GM19468 (cell line): ENCODE measurements at regions not wholly inside any gene's neighbourhood (a gene's known extent, or its start where the extent isn't known, plus 50 kb on each side); places are given as distances from the start of the nearest gene placed in this dataset.

Source experiments
- ATAC-seq: cut with Tn5 transposase; IDR thresholded peaks from one replicate; pipeline ENCODE4 v1.9.1; 2021; ENCODE audit warnings: mild to moderate bottlenecking, moderate library complexity, moderate number of reproducible peaks; ENCODE audit not compliant: unreplicated experiment; ENCODE audit errors: extremely low read depth

DNA sequence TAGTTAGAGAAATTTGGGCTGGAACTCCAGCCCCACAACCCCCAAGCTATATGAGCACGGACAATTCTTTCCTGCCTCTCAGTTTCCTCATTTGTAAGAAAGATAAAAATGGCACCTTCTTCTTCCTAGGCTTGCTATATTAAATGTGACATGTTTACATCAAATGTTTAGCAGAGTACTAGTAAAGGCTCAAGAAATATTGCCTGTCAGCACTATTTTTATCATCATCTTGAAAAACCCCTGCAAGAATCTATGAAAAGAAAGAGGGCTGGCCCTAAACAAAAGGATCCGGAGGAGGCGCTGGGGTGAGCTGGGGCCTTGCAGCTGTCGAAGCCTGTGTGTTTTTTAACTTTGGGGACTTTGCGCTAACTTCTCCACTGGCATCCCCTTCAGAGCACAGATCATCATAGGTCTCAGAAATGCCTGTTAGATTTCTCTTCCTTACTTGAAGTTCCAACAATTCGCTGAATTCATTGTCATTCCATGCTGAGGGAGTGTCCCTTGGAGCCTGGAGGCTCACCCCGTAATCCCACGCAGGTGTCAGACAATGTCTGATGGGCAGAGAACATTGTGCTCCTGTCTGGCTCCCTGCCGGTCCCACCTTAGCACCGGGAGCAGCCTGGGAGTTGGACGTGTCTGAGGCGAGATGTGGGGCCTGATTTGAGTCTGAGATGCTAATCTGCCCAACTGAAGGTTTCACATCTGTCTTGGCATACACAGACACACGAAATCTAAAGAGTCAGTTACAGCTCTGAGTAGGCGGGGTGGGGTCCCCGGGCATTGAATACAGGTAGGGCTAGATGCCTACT is 206.8 kb downstream of the NUAK1 start:
- ATAC-seq, result no peak

DNA sequence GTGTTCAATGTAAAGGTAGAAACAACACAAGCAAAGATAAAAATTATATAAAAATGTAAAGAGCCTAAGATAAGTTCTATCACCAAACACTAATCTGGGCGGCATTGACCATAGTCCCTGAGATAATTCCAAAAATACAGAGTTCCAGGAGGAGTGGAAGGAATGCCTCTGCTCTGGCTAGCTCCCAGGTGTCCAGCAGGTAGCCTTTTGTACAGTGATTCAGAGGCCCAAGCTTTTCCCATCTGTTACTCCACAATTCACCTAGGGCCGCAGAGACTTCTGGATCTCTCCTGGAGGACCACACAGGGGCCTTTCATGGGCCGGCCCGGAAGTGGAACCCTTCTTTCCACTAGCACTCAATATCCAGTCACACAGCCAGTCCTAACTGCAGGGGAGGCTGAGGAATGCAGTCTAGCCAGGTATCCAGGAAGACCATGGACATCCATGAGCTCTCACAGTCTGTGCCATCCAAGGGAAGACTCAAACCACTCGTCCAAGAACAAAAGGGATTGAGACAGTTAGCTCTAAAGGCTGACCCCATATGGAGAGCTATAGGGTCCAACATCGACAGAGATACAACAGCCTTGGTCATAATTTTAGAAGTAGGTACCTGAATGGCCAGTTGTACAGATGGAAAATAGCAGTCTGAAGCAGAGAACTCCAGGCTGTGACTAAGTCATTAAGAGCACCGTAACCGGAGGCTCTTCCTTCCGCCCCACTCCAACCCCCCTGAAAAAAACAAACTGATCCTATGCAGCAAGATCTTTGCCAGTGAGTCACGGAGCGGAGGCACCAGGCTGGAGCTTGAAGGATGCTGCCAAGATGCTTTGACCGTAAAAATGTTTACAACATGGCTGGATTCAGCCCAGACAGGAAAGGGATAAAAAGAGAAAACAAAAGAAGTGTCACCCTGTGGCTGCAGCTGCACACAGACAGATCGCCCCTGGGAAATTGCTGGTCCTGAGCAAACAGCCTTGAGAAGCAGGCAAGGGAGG is 204.8 kb downstream of the NUAK1 start:
- ATAC-seq, result no peak

DNA sequence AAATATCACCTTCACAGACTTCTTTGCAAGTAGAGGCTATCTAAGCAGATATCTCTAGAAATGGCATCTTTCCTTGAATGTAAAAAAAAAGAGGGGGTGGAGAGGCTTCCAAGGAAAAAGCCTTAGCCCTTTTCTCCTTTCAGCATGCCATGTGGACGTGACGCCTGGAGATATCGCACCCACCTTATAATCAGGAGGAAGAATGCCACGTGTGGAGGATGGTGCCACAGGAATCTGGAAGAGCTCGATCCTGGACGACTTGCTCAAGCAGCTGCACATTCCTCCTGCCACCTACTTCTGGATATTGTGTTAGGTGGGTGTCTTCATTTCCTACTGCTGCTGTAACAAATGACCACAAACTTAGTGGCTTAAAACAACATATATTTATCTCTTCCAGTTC is 203.6 kb downstream of the NUAK1 start:
- no peak for ATAC-seq

DNA sequence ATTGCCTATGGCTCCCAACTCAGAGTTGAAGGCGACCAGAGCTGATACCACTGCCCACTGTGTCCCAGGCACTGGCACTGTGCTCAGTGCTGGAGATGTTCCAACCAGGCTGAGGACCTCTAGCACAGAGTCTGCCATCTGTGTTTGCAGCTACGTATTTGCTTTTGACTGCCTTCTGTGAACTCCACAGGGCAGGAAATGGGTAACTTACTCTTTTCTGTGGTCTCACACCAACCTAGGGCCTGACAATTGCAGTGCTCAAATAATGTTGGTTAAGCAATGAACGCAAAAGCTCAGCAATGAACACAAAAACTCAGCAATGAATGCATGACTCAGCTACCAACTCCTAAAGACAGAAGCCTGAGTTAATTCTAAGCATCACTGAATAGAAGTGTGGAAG is 202.8 kb downstream of the NUAK1 start:
- no peak for ATAC-seq

DNA sequence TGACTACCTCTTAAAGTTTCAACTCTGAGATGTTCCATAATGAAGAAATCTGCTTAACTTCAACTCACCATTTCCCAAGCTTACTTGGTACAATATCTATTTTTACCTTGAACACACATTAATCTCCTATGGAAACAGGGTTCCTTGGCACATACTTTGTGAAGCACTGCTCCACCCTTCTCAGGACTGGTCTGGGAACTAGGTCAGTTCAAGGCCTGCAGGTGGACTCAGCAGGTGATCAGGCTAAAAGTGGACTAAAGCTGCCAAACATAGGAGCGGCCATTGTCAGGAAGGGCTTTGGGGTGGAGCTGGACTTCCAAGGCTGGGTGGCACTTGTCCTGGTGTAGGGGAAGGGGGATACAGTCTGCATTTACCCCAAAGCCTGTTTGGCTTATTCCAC is 202.3 kb downstream of the NUAK1 start:
- ATAC-seq, result no peak

DNA sequence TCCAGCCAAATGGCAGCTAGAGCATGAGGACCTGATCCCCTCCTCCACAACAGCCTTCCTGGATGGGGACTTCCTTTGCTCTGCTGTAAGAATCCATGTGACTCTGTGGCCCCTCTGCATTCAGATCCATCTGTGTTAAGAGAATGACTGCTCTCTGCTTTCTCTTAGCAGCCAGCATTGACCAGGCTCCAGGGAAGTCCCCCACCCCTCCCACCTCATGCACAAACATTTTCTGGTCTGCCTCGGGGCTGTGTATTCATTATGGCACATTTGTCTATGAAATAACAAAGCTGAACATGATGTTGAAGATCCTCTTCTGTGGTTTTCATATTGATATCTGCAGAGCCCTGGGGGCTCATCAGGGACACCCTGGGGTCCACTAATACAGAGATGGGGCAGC is 201.7 kb downstream of the NUAK1 start:
- ATAC-seq, result no peak

DNA sequence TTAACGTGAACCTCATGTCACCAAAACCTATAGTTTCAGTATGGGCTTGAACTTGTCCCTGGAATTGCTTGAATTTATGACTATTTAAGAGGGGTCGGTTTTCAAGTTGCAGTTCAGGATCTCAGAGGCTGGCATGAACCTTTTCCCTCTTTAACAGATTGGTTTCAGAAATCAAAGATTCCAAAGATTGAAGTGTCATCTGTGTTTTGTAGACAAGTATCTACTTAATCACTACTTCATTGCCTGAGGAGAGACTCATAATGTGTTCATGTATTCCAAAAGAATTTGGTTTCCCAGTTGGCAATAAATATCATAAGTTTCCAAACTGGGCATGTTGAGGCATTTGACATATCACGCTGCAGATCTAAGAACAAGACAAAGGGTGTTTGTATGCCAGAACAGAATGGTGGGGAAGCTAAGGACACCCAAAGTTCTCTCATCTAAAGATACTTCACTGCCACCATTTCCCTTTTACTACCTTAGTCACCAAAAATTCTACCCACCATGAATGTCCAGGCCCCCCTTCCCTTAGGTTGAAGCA is 199.5 kb downstream of the NUAK1 start:
- no peak for ATAC-seq

DNA sequence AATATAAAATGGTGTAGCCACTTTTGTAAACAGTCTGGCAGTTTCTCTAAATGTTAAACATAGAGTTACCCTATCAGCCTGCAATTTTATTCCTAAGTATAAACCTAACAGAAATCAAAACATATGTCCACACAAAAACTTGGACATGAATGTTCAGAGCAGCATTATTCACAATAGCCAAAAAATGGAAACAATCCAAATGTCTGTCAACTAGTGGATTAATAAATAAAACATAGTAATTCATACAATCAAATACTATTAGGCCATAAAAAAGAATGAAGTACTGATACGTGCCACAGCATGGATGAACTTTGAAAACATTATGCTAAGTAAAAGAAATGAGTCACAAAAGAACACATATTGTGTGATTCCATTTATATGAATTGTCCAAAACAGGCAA is 196.5 kb downstream of the NUAK1 start:
- no peak for ATAC-seq

DNA sequence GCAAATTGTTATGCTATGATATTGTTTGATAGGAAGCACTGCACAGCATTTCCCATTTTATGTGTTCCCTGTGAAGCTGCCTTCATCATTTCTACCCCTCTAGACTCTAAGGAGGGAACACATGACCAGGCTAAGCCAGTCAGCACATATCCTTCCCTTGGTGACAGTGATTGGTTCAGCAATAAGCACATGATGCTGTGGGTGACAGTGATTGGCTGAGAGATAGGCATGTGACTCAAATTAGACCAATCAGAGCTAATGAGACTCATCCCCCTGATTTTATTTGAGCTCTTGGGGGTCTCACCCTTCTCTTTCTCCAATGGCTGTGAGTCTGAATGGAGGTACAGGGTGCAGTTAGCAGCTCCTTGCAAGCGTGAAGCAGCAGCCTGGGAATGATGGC is 195.2 kb downstream of the NUAK1 start:
- no peak for ATAC-seq

DNA sequence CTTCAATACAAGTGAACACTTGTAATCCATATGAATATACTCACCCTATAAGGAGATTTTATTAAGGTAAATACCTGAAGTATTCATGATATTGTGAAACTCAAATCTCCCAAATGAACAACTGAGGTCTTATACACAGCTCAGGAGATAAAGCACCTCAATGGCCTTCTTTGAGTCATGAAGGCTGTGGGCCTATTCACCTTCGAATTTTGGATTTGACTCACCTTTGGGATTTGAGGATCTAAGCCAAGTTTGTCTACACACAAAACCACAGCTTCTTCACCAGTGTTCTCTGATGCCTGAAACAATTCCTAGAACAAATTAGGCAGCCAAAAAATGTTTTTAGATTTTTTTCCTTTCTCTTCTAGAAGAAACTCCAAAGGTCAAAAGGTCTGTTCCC is 194.1 kb downstream of the NUAK1 start:
- ATAC-seq, result no peak

DNA sequence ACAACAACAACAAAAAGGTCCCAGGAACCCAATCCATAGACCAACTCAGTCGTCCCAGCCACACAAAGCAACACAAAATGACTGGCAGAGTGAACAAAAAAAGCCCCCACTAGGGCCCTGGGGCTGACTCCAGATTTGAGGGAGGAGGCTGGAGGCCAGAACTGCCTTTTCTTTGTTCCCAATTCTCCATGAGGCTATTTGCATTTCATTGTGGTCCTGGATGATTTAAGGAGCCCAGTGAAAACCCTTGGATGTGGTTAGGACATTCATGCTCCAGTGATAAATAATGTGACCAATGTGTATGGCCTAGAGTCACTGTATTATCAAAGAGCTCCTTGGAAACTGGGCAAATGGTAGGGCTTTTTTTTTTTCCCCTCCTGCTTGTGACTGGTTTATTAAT is 192.9 kb downstream of the NUAK1 start:
- no peak for ATAC-seq

DNA sequence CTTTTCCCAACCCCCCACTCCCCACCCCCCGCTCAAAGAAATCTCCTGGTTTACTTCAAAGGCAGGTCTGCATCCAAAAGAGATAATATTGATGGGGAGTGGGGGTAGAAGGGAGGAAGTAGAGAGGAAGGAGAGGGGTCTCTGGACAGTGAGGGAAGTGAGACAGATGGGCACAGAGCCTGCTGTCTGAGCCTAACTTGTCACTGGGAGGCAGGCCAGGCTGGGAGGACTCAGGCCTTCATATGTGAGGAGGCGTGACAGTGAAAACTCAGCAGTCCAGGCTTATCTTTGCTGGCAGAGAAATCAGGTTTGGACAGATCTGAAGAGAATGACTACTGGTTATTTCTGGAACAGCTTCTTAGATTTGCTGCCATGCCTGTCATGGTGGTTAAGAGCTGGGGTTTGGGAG is 192.3 kb downstream of the NUAK1 start:
- ATAC-seq, result no peak

DNA sequence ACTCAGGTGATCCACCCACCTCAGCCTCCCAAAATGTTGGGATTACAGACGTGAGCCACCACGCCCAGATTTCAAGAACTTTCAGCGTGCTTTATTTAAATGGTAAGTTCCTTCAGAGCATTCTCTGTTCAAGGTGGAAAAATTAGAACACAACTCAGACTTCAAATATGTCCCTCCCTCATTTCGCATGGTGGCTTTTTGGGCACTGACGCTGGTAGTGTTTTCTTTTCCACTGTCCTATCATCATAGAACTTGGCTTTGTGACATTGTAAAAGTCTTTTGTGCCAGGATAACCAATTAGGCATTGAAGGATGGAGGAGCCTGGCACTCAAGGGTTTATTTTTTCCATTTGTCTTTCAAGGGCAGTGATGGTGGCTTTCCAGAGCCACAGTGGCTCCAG is 190.8 kb downstream of the NUAK1 start:
- ATAC-seq, result no peak

DNA sequence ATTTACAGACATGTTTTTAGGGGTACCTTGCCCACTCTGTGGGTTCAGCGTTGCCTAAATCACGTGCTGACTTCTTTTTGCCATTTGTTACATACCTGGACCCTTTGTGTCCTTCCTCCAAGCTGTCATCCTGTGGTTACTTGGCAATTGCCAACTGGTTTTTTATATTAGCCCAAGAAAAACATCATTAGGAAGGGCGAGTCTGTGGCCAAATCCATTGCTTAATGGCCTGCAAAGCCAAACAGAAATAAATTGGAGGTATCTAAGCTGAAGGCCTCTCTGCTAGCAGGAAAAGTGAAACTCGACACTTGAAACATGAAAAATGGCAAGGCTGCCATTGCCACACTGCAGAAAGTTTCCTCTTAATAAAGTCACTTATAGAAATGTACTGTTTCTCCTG is 190.4 kb downstream of the NUAK1 start:
- ATAC-seq, result no peak

DNA sequence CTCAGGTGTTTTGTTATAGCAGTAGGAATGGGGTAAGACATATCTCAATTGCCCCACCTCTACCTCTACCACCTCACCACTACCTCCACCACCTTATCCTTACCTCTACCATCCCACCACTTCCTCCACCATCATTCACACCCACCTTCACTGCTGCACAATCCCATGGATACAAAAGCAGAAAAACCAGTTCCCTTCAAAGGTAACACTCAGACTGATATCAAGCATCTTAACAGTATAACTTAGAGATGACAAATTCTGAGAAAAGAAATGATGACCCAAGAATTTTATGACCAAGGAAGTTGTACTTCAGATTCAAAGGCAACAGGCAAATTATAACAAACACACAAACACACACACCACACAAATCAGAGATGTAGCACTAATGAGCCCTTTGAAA is 189.4 kb downstream of the NUAK1 start:
- no peak for ATAC-seq

DNA sequence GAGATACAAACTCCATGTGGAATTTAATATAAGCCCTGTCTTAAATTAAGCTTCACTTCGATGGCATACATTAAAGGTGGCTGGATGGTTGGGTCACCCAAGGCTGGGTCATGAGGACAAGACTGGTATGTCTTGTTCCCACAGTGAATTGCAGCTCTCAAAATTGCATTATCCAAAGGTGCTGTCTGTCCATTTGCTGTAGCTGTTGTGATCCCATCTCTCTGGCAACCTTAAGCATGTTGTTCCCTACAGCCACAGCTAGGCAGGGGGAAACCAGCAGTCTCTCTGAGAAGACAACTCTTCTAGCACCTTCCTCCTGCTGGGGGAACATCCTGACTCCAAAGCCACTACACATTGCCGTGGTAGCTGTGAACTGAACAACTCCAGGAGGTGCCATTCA is 187.0 kb downstream of the NUAK1 start:
- no peak for ATAC-seq

DNA sequence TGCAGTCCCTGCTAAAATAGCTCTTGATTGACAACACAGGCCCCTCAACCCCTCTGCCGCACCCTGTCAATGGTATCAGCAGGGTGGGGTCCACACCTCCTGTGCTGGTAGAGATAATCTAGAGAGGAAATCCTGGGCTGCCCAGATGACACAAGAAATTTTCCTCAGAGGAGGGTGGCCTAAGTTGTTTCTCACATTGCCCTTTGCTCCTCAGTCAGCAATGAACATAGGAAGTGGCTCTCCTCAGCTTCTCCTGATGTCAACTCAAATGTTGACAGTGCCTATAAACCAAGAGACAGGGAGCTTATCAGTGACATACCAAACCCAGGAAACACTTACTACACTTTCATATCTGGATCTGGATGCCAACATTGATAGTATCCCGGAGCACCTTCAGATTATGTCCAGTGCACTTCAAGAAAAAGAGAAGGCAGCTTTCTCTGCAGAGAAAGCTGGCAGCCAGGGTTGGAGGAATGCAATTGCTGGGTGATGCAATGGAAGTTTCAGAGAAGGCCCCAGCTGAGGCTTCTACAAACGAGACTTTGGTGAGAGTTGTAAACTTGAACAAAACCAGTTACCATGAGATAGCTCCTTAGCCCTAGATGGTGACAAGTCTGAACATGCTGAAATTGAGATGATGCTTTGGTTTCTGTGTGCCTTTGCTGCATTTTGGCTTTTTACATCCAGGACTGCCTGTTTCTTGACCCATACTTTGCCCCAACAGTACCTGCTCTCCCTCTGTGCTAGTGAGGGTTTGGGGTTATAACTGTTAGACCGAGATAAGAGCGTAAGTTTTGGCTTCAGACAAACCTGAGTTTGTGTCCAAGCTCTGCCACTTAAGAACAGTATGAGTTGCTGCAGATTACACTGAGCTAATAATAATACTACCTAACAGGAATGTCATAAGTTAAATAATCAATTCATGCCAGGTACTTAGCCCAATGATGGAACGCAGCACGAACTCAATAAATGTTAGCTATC is 183.5 kb downstream of the NUAK1 start:
- ATAC-seq, result no peak

DNA sequence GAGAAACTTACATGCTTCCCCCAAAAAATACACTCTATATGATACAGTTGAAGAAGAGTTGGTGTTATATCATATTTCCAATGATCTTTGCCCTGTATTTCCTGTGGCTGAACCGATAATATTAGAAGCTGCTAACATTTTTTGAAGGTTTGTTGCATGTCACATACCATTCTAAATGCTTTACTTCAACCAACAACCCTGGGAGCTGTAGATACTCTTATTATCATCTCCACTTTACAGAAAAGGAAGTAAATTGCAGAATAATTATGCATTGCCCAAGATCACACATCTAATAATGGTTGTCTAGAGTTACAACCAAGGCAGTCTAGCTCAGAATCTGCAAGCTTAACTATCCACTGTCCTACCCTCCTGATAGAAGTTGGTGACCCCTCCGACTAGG is 182.8 kb downstream of the NUAK1 start:
- no peak for ATAC-seq

DNA sequence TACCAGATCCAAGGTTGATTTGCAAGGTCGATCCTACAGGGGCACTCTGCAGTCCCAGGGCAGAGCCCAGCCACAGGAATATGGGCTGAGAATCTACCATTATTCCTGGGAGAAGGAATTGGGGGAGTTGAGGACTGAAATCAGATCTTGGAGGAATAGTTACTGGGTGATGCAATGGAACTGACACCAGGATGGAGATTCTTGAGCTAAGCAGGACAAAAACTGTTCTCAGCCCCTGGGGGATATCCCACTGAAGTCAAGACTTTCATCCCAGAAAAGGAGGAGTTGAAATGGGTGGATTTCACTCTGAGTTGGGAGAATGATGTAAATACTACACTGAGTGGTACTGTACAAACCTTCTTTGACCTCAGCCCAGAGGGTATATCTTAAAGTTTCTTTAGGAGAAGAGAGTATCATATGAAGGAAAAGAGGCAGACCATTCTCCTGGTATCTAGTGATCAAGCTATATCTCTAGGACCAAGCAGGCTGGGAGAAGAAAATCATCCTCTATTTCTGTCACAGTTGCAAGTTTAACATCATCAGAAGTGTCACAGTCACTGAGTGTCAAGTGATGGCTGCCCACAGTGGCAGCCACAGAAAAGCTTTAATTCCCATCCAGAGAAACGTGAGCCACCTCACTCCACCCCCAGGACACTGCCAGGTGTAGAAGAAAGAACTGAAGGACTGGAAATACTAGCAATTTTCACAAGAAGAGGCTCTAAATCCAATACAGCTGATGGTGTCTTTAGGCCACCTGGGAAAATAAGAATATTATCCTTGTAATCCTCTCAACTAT is 181.9 kb downstream of the NUAK1 start:
- no peak for ATAC-seq
